Central memory CD4-positive, alpha-beta T cell (primary cell): ENCODE measurements at regions not wholly inside any gene's neighbourhood (a gene's known extent, or its start where the extent isn't known, plus 50 kb on each side); places are given as distances from the start of the nearest gene placed in this dataset.
"Not testable (repeated sequence)": the region's sequence is repeated elsewhere in the genome, so short reads cannot be mapped to it uniquely, and the experiment has no call there.

ENCODE experiments used
- DNase-seq: peaks from one replicate; pipeline ENCODE4 v3.0.0; 2022

GRCh38 chr7:26955516-26955915 is 91.1 kb upstream of the SKAP2 start:
- no peak for DNase-seq

DNA sequence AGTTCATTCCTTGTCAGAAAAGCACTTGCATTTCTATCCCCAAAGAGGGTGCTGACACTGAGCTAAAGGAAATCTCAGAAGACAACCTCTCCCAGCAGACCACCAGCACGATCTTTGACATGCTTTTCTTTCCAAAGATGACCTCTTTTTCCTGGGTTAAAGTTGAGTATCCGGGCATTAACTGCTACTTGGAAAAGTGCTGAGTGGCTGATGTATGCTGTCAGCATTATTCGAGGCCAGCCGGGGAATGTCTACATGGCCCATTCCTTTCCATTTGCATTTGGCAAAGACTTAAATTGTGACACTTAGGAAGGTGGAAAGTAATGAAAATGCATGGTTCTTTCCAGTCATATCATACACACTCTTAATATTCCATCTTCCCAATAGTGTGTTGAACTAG is 90.6 kb upstream of the SKAP2 start:
- no peak for DNase-seq

DNA sequence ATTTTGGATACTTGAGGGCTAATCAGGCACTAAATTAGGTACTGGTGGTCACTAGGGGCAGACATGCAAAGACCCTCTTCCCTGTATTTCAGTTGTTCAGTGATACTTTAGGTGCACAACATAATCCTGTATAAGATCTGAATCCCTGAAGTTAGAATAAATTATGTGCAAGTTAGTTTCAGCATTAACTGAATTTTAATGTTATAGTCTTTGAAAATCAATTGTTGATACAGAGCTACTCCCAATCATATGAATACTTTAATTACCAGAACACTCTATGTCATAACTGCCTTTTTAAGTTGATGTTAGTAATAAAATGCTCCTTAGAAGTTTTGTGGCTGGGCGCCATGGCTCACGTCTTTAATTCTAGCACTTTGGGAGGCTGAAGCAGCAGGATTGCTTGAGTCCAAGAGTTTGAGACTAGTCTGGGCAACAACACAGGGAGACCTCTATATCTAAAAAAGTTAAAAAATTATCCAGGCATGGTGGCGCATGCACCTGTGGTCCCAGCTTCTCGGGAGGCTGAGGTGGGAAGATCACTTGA is 87.1 kb upstream of the SKAP2 start:
- DNase-seq, result no peak

DNA sequence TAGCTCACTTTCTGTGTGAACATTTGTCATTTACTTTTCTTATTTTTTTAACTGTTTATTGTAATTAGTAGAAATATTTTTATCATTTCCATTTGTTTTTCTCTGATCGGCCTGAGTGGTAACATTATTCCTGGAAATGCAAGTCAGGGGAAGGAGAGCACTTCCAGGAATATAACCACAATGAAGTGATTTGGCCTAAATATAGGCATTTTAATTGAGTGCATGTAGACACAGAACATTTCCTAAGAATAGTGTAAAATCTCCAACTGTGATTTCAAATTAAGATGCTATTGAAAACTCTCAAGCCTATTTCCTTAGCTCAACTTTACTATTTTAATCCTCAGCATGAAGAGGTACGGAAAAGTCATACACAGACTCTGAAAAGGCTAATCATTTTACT is 86.5 kb upstream of the SKAP2 start:
- no peak for DNase-seq

- no peak for DNase-seq
Measured at GRCh38 chr7:26949319-26949718, 84.9 kb upstream of the SKAP2 start.

GRCh38 chr7:26948617-26949118 is 84.3 kb upstream of the SKAP2 start:
- DNase-seq, result no peak

GRCh38 chr7:26944501-26945358 is 80.3 kb upstream of the SKAP2 start:
- DNase-seq, result no peak

DNA sequence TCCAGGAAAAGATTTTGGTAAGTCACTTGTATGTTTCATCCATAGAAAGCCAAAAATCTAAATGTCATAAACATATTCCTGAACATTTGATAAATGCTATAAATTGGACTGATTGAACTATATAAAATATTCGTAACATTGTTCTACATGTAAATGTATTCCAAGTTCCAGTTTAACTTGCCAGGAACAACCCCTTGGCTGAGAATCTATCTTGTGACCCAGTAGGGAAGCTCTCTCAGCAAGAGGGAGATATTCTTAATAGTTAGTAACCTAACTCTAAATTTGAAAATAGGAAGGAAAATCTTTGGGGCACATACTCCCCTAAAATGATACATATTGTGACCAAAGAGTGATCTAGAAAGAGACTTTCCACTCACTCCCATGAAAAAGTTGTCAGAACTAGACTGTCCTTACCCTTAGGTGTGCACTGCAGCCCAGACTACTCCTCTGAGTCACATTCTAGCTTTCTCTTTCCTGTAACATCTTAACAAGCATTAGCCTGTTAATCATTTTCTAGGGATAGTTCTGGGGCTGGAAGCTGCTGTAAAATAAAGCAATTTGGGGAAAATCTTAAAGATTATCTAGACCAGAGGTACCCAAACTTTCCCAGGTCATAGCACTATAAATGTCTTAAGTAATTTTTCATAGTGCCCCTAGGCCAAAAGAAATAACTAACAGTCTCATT is 73.7 kb upstream of the SKAP2 start:
- DNase-seq, result no peak

DNA sequence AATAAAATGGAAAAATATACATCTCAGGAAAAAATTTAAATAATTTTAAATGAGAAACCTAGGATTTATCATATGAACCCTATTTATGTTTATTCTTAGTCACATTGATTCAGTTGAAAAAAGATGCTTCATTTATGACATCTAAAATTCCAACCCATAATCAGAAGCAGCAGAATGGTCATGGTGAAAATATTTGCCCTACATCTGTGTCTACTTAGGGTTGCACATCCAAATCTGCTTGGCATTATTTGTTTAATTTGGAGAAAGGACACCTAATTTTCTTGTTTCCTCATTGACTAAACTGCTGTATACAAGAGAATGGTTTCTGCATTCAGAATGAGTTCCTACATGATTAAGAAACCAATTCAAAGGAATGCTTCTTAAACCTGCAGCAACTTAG is 72.9 kb upstream of the SKAP2 start:
- no peak for DNase-seq

- not testable (repeated sequence) for DNase-seq
Measured at GRCh38 chr7:26932616-26933015, 68.2 kb upstream of the SKAP2 start.

DNA sequence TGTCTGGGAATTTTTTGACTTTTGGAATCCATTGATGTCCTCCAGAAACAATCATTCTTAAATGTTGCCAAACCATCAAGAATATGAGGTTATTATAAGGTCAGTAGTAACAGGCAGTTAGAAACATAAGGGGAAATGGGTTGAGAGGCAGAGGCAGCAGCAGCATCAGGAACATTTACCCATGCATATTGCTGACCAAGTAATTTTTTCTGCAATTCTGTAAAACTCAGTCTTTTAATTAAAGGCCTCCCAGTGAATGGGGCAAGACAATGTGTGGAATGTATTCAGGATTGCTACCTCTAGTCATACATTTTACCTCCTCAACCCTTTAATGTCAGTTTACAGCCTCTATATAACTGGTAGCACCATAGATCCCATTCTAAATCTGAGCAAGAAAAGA is 66.5 kb upstream of the SKAP2 start:
- DNase-seq, result no peak

- DNase-seq, result no peak
Measured at GRCh38 chr7:26930201-26930600, 65.8 kb upstream of the SKAP2 start.

DNA sequence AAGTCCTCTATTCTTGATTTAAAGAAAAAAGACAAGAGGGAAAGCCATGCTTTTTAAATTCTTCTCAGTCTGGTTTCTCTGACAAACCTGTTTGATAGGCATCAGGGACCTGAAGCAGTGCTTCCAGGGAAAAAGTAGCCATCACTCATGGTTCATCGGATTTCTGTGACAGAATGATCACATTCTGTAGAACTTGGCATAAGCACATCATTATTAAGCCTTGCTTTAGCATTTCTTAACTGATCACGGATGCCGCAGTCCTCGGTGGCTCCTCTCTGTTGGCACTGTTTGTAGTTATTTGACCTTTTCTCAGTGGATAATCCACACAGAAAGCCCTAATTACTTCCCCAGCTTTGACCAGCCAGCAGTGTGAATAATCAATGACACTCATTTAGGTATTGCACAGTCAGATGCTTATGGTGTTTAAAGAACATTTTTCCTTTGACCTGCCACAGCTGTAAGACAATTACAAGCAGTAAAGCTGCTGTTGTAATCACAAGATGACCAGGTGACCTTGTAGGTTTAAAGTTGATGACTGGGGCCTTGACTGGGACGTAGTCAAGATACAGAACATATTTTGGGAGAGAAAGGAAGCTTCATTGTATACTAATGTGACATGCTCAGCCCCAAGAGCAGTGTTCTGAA is 64.4 kb upstream of the SKAP2 start:
- no peak for DNase-seq

- DNase-seq, result no peak
Measured at GRCh38 chr7:26925768-26926167, 61.4 kb upstream of the SKAP2 start.

- DNase-seq, result no peak
Measured at GRCh38 chr7:26924149-26924767, 59.9 kb upstream of the SKAP2 start.

GRCh38 chr7:26919906-26920493 is 55.6 kb upstream of the SKAP2 start:
- no peak for DNase-seq

- no peak for DNase-seq
Measured at GRCh38 chr7:26918241-26918640, 53.9 kb upstream of the SKAP2 start.

DNA sequence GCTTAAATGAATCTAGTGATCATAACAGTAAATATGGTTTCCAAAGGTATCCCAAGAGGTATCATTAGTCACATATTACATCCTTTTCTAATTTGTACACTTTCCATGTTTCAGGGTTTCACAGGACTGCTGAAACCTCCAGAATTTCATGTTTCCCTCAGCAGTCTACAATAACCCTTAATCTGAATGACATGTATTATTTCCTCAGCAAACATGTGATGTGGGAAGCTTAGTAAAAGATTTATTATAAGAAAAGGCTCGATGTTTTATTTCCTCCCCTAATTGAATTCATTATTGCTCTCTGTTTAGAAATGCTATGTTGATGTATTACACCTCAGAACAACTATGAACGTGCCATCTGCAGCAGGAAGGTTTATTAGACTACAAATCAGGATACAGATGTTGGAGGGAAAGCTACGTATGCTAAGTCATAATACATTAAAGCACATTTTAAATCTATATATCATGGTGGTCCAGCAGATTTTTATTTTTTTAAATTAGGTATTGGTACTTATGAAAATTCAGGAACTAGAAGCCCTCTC is 52.5 kb upstream of the SKAP2 start:
- DNase-seq, result no peak

DNA sequence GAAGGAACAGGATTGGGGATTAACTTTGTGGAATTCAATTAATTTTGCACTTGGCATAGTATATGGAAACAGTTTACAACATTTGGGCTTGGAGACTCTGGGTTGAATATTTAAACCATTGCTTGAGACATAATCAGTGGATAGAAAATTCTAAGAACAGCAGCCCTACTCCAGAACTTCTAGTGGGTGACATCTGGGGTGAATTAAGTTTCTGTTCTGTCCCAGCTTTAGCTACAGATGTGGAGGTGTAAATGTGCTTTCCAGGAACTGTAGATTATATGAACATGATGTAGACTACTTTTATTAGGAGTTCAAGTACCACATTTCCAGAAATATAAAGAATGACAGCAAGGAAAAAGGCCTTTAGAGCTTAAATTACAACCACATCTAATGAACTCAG is 51.9 kb upstream of the SKAP2 start:
- no peak for DNase-seq
